OCI-LY3 (cell line): ENCODE measurements at regions not wholly inside any gene's neighbourhood (a gene's known extent, or its start where the extent isn't known, plus 50 kb on each side); places are given as distances from the start of the nearest gene placed in this dataset.

Experiments
- CTCF ChIP-seq: fragments of 200-600, 300-600 bp; sonication (generic); IDR thresholded peaks from 2 replicates; pipeline ENCODE4 v1.5.1; 2014; ENCODE audit warnings: antibody characterized with exemption, low read length, low read depth
- EZH2phosphoT487 ChIP-seq: fragments of 200-600 bp; shearing (Covaris generic); IDR thresholded peaks from 2 replicates; pipeline ENCODE4 v1.6.1; 2018; ENCODE audit warnings: antibody characterized with exemption, mixed run types, low read depth

- no peak for TF ChIP-seq CTCF
- no peak for TF ChIP-seq EZH2phosphoT487
Observed at GRCh38 chr19:13681509-13681908, 82.8 kb upstream of the MRI1 start.
